ENCODE measurements at regions not wholly inside any gene's neighbourhood (a gene's known extent, or its start where the extent isn't known, plus 50 kb on each side); places are given as distances from the start of the nearest gene placed in this dataset.
"Not testable (repeated sequence)": the region's sequence is repeated elsewhere in the genome, so short reads cannot be mapped to it uniquely, and the experiment has no call there.

- POLR2A ChIA-PET: no interaction called here
- Mint-ChIP-seq H3K4me3 (no peak overlapping the region), H3K27me3 (no peaks in the 10 kb centered on the region), H3K4me1 (peaks cover 13% of the 10 kb centered on the region), H3K36me3 (ENCODE audit: low read depth) (no peaks in the 10 kb centered on the region), H3K9me3 (no peaks in the 10 kb centered on the region), H3K27ac (no peak overlapping the region)
- no peak for ATAC-seq (ENCODE audit: low read depth)
- CTCF ChIA-PET: no interaction called here
- no peak for TF ChIP-seq CTCF (IDR thresholded peaks at IDR 0.05)
- intact Hi-C loops (cut with micrococcal nuclease): no loop called here
- no peak for DNase-seq
These were observed 134.4 kb upstream of the GRIP1 start for GRCh38 chr12:66813137-66813892.

- no peaks in the 10 kb centered on the region for H3K9me3 Mint-ChIP-seq
- H3K36me3 Mint-ChIP-seq (ENCODE audit: low read depth): no peaks in the 10 kb centered on the region
- DNase-seq (no peak), ATAC-seq (ENCODE audit: low read depth) (no peak)
- intact Hi-C loops (cut with micrococcal nuclease): no loop called here
- H3K4me3 Mint-ChIP-seq: no peak overlapping the region
- H3K4me1 Mint-ChIP-seq: peaks cover 2% of the 10 kb centered on the region
- no peaks in the 10 kb centered on the region for H3K27me3 Mint-ChIP-seq
- no peak for TF ChIP-seq CTCF (IDR thresholded peaks at IDR 0.05)
- POLR2A ChIA-PET: no interaction called here
- CTCF ChIA-PET: no interaction called here
- no peak overlapping the region for H3K27ac Mint-ChIP-seq
These were observed 140.7 kb upstream of the GRIP1 start for GRCh38 chr12:66819587-66819986.

GRCh38 chr12:66822961-66823360, 144.1 kb upstream of the GRIP1 start:
- Mint-ChIP-seq H3K36me3 (ENCODE audit: low read depth) (no peaks in the 10 kb centered on the region), H3K4me1 (no peaks in the 10 kb centered on the region), H3K27ac (no peak overlapping the region), H3K27me3 (no peaks in the 10 kb centered on the region), H3K4me3 (no peak overlapping the region), H3K9me3 (peaks cover 3% of the 10 kb centered on the region)
- TF ChIP-seq CTCF (IDR thresholded peaks at IDR 0.05): no peak
- DNase-seq (no peak), ATAC-seq (ENCODE audit: low read depth) (no peak)
- CTCF ChIA-PET: no interaction called here
- POLR2A ChIA-PET: no interaction called here
- intact Hi-C loops (cut with micrococcal nuclease): no loop called here

- ATAC-seq (ENCODE audit: low read depth) (no peak), DNase-seq (no peak)
- TF ChIP-seq CTCF (IDR thresholded peaks at IDR 0.05): no peak
- Mint-ChIP-seq H3K27me3 (no peaks in the 10 kb centered on the region), H3K4me3 (no peak overlapping the region), H3K9me3 (peaks cover 3% of the 10 kb centered on the region), H3K4me1 (no peaks in the 10 kb centered on the region), H3K36me3 (ENCODE audit: low read depth) (no peaks in the 10 kb centered on the region), H3K27ac (no peak overlapping the region)
- CTCF ChIA-PET: no interaction called here
- intact Hi-C loops (cut with micrococcal nuclease): no loop called here
- POLR2A ChIA-PET: no interaction called here
These were observed 145.1 kb upstream of the GRIP1 start for GRCh38 chr12:66823857-66824570.

- H3K4me1 Mint-ChIP-seq; DNase-seq; H3K27me3 Mint-ChIP-seq; CTCF ChIA-PET; H3K4me3 Mint-ChIP-seq; intact Hi-C loops (cut with micrococcal nuclease); ATAC-seq (ENCODE audit: low read depth); H3K27ac Mint-ChIP-seq; H3K36me3 Mint-ChIP-seq (ENCODE audit: low read depth); H3K9me3 Mint-ChIP-seq; POLR2A ChIA-PET: not testable (repeated sequence)
These were observed 147.0 kb upstream of the GRIP1 start for GRCh38 chr12:66825921-66826320.
